WERI-Rb-1 (cell line): ENCODE measurements at regions not wholly inside any gene's neighbourhood (a gene's known extent, or its start where the extent isn't known, plus 50 kb on each side); places are given as distances from the start of the nearest gene placed in this dataset.

ENCODE experiments used
- DNase-seq: peaks from one replicate; pipeline ENCODE4 v3.0.0-alpha.2; 2020
- H3K27ac ChIP-seq: fragments of 250-450 bp; sonication (Bioruptor Pico); 2 replicates; pipeline ENCODE4 v1.5.1; 2020; ENCODE audit warnings: mild to moderate bottlenecking, moderate library complexity
- H3K27me3 ChIP-seq: fragments of 250-450 bp; sonication (Bioruptor Pico); 2 replicates; pipeline ENCODE4 v1.5.1; 2021; ENCODE audit warnings: mild to moderate bottlenecking, low read depth, moderate library complexity; ENCODE audit not compliant: insufficient read depth, severe bottlenecking
- H3K36me3 ChIP-seq: fragments of 250-450 bp; sonication (Bioruptor Pico); 2 replicates; pipeline ENCODE4 v1.5.1; 2020; ENCODE audit warnings: mild to moderate bottlenecking, moderate library complexity
- H3K4me3 ChIP-seq: 2 replicates; pipeline ENCODE4 v1.5.1; 2011; ENCODE audit warnings: low read depth, mild to moderate bottlenecking, control low read depth, low read length
- H3K9me3 ChIP-seq: fragments of 250-450 bp; sonication (Bioruptor Pico); 2 replicates; pipeline ENCODE4 v1.5.1; 2021; ENCODE audit warnings: mild to moderate bottlenecking, moderate library complexity; ENCODE audit not compliant: severe bottlenecking
- CTCF ChIP-seq: IDR thresholded peaks from 2 replicates; pipeline ENCODE4 v1.5.1; 2011; ENCODE audit warnings: low read depth, mild to moderate bottlenecking, control low read depth, inconsistent platforms, low read length

- H3K4me3 ChIP-seq: no peak overlapping the region
- TF ChIP-seq CTCF: no peak
- no peak overlapping the region for H3K27ac ChIP-seq
- H3K36me3 ChIP-seq: no peaks in the 10 kb centered on the region
- no peak for DNase-seq
- H3K27me3 ChIP-seq: no peaks in the 10 kb centered on the region
- H3K9me3 ChIP-seq: no peaks in the 10 kb centered on the region
These were observed 659.5 kb upstream of the HS6ST1 start for GRCh38 chr2:128978212-128978611.

- no peak for TF ChIP-seq CTCF
- no peak overlapping the region for H3K27ac ChIP-seq
- no peaks in the 10 kb centered on the region for H3K27me3 ChIP-seq
- no peaks in the 10 kb centered on the region for H3K36me3 ChIP-seq
- H3K9me3 ChIP-seq: no peaks in the 10 kb centered on the region
- no peak for DNase-seq
- H3K4me3 ChIP-seq: no peak overlapping the region
These were observed 660.5 kb upstream of the HS6ST1 start for GRCh38 chr2:128979182-128979581.

GRCh38 chr2:128980475-128980874, 661.8 kb upstream of the HS6ST1 start:
- Histone ChIP-seq H3K27ac (no peak overlapping the region), H3K4me3 (no peak overlapping the region), H3K36me3 (no peaks in the 10 kb centered on the region), H3K27me3 (no peaks in the 10 kb centered on the region), H3K9me3 (no peaks in the 10 kb centered on the region)
- DNase-seq: no peak
- TF ChIP-seq CTCF: no peak

- Histone ChIP-seq H3K27ac (no peak overlapping the region), H3K9me3 (no peaks in the 10 kb centered on the region), H3K4me3 (no peak overlapping the region), H3K36me3 (no peaks in the 10 kb centered on the region), H3K27me3 (no peaks in the 10 kb centered on the region)
- no peak for TF ChIP-seq CTCF
- no peak for DNase-seq
These were observed 662.7 kb upstream of the HS6ST1 start for GRCh38 chr2:128981353-128981752.

GRCh38 chr2:128982001-128982400, 663.3 kb upstream of the HS6ST1 start:
- no peaks in the 10 kb centered on the region for H3K9me3 ChIP-seq
- TF ChIP-seq CTCF: no peak
- H3K27me3 ChIP-seq: no peaks in the 10 kb centered on the region
- no peak overlapping the region for H3K27ac ChIP-seq
- H3K4me3 ChIP-seq: no peak overlapping the region
- H3K36me3 ChIP-seq: no peaks in the 10 kb centered on the region
- no peak for DNase-seq

GRCh38 chr2:128982670-128983069, 664.0 kb upstream of the HS6ST1 start:
- Histone ChIP-seq H3K9me3 (no peaks in the 10 kb centered on the region), H3K4me3 (no peak overlapping the region), H3K27me3 (no peaks in the 10 kb centered on the region), H3K36me3 (no peaks in the 10 kb centered on the region), H3K27ac (no peak overlapping the region)
- no peak for DNase-seq
- TF ChIP-seq CTCF: no peak
